ENCODE measurements at regions not wholly inside any gene's neighbourhood (a gene's known extent, or its start where the extent isn't known, plus 50 kb on each side); places are given as distances from the start of the nearest gene placed in this dataset.
"Not testable (repeated sequence)": the region's sequence is repeated elsewhere in the genome, so short reads cannot be mapped to it uniquely, and the experiment has no call there.

- DNase-seq: peak in 7 of 56 donors; percentile 1 to 8 (median 4)
Measured at GRCh38 chr18:15315301-15315700, 567.3 kb downstream of the ANKRD30B start.

- not testable (repeated sequence) for DNase-seq
Measured at GRCh38 chr18:15318655-15319054, 570.7 kb downstream of the ANKRD30B start.

DNA sequence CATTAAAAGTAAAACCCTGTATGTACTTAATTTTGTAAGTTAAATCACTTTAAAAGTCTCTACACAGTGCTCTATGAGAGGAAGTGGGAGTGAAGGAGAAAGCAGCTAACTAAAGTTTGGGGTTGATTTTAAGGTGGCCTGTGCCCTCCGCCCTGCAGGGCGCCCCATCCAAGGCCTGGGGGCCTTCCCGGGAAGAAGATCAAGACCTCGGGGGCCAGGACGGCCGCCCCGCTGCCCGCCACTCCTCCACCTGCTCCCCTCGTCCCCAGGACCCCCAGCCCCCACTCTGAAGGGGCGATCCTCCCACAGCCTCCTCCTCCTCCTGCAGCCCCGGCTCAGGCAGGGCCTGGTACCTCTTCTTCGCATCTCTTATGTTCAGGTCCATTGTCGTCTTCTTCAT lies 581.7 kb downstream of the ANKRD30B start:
- not testable (repeated sequence) for DNase-seq

DNA sequence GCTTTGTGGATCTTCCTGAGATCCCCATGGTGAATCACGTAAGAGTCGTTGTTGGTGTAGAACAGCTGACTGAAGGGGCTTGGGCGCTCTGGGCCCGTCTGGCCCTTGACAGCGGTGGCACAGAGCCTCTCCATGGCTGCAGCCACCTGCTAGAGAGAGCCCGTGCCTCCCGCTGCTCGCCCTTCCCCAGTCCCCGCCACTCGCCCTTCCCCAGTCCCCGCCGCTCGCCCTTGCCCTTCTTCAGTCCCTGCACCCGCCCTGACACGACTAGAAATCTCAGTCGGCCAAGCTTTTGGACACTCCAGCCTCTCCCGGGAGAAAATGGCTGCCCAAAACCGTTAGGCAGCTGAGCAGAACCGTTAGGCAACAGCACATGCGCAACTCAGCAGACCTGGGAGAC lies 582.2 kb downstream of the ANKRD30B start:
- not testable (repeated sequence) for DNase-seq

DNA sequence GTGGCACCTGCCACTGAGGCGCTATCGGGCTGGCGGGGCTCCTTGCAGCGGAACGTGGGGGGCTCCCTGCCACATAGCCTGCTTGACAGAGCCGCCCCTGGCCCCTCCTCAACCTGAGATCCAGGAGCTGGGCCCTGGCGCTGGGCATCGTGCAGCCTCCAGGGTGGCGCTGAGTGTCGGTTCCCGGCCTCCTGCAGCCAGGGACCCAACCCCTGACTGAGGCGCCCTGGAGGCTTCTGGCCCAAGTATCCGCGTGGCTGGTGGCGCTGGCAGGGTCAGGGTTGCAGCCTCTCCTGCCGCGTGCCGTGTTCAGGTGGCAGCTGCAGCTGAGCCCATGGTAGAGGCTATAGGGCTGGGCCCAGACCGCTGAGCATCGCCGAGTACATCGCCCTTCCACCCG lies 582.6 kb downstream of the ANKRD30B start:
- DNase-seq: not testable (repeated sequence)

GRCh38 chr18:15375671-15376070 lies 627.7 kb downstream of the ANKRD30B start:
- not testable (repeated sequence) for DNase-seq

DNA sequence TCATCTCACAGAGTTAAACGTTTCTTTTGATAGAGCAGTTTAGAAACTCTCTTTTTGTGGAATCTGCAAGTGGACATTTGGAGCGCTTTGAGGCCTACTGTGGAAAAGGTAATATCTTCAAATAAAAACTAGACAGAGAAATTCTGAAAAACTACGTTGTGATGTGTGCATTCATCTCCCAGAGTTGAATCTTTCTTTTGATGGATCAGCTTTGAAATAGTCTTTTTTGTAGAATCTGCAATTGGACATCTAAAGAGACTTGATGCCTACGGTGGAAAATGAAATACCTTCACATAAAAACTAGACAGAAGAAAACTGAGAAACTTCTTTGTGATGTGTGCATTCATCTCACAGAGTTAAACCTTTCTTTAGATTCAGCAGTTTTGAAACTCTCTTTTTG lies 659.9 kb downstream of the ANKRD30B start:
- DNase-seq: not testable (repeated sequence)
